ENCODE measurements at regions not wholly inside any gene's neighbourhood (a gene's known extent, or its start where the extent isn't known, plus 50 kb on each side); places are given as distances from the start of the nearest gene placed in this dataset.

- TF ChIP-seq EZH2phosphoT487 (IDR thresholded peaks at IDR 0.05; ENCODE audit: borderline replicate concordance), result no peak
- no peak for TF ChIP-seq SP1 (IDR thresholded peaks at IDR 0.05; ENCODE audit: low read depth)
- TF ChIP-seq REST (IDR thresholded peaks at IDR 0.05; ENCODE audit: low read depth), result no peak
- TF ChIP-seq, protein P1, sequence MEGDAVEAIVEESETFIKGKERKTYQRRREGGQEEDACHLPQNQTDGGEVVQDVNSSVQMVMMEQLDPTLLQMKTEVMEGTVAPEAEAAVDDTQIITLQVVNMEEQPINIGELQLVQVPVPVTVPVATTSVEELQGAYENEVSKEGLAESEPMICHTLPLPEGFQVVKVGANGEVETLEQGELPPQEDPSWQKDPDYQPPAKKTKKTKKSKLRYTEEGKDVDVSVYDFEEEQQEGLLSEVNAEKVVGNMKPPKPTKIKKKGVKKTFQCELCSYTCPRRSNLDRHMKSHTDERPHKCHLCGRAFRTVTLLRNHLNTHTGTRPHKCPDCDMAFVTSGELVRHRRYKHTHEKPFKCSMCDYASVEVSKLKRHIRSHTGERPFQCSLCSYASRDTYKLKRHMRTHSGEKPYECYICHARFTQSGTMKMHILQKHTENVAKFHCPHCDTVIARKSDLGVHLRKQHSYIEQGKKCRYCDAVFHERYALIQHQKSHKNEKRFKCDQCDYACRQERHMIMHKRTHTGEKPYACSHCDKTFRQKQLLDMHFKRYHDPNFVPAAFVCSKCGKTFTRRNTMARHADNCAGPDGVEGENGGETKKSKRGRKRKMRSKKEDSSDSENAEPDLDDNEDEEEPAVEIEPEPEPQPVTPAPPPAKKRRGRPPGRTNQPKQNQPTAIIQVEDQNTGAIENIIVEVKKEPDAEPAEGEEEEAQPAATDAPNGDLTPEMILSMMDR (IDR thresholded peaks at IDR 0.05 in 2 of 3, conservative IDR thresholded peaks at IDR 0.05 in 1 of 3; ENCODE audit: borderline replicate concordance in 1 of 3, insufficient read depth in 1 of 3, low read depth in 2 of 3, low read length in 2 of 3), result no peak
- TF ChIP-seq POLR2A (IDR thresholded peaks at IDR 0.05; ENCODE audit: borderline replicate concordance, extremely low read depth, insufficient read depth, insufficient read length), result no peak
- TF ChIP-seq CEBPB (IDR thresholded peaks at IDR 0.05; ENCODE audit: low read depth), result no peak
- no peak for TF ChIP-seq ZFX (IDR thresholded peaks at IDR 0.05)
- TF ChIP-seq SRF (IDR thresholded peaks at IDR 0.05; ENCODE audit: low read depth), result no peak
- no peak for TF ChIP-seq EZH2 (IDR thresholded peaks at IDR 0.05)
- no peak for TF ChIP-seq RAD21 (IDR thresholded peaks at IDR 0.05; ENCODE audit: low read depth)
- TF ChIP-seq YY1 (IDR thresholded peaks at IDR 0.05; ENCODE audit: extremely low read depth, insufficient replicate concordance, low read depth, low read length), result no peak
Observed at GRCh38 chr4:152161676-152162330, 374.1 kb downstream of the FBXW7 start.
